Mammary epithelial cell (primary cell): ENCODE measurements at regions not wholly inside any gene's neighbourhood (a gene's known extent, or its start where the extent isn't known, plus 50 kb on each side); places are given as distances from the start of the nearest gene placed in this dataset.

Experiments used
- CTCF ChIP-seq, 2 donors: IDR thresholded peaks in 1 of 2; conservative IDR thresholded peaks in 1 of 2; 2 replicates each; pipeline ENCODE4 v1.5.1; 2011 to 2012; ENCODE audit warnings: inconsistent platforms in 2 of 2, low read length in 2 of 2, mild to moderate bottlenecking in 2 of 2, control low read depth in 1 of 2, low read depth in 1 of 2; ENCODE audit not compliant: insufficient read depth in 1 of 2; ENCODE audit errors: extremely low read depth in 1 of 2
- EZH2 ChIP-seq: IDR thresholded peaks from 2 replicates; pipeline ENCODE4 v1.6.1; 2012; ENCODE audit warnings: low read length, inconsistent platforms, borderline replicate concordance

DNA sequence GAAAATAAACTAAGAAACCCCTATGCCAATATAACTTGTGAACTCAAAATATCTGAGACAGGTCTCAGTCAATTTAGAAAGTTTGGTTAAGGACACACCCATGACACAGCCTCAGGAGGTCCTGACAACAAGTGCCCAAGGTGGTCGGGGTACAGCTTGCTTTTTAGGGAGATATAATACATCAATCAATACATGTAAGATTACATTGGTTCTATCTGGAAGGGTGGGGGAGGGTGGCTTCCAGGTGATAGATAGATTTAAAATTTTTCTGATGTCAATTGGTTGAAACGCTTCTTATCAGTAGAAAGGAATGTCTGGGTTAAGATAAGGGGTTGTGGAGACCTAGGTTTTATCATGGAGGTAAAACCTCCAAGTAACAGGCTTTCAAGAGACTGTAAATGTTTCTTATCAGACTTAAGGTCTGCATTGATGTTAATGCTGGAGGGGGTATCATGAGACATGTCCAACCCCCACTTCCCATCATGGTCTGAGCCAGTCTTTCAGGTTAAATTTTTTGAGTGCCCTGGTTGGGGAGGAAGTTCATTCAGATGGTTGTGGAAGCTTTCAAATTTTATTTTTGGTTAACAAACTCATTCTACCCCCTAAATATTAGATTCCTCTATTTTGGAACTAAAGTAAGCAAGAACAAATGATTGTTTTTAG, 82.0 kb upstream of the RASSF8 start:
- TF ChIP-seq CTCF (conservative IDR thresholded peaks at IDR 0.05 in 1 of 2, IDR thresholded peaks at IDR 0.05 in 1 of 2; ENCODE audit: extremely low read depth in 1 of 2, insufficient read depth in 1 of 2, low read depth in 1 of 2, low read length in 2 of 2) (no peak), EZH2 (no peak)
